ENCODE measurements at regions not wholly inside any gene's neighbourhood (a gene's known extent, or its start where the extent isn't known, plus 50 kb on each side); places are given as distances from the start of the nearest gene placed in this dataset.

DNA sequence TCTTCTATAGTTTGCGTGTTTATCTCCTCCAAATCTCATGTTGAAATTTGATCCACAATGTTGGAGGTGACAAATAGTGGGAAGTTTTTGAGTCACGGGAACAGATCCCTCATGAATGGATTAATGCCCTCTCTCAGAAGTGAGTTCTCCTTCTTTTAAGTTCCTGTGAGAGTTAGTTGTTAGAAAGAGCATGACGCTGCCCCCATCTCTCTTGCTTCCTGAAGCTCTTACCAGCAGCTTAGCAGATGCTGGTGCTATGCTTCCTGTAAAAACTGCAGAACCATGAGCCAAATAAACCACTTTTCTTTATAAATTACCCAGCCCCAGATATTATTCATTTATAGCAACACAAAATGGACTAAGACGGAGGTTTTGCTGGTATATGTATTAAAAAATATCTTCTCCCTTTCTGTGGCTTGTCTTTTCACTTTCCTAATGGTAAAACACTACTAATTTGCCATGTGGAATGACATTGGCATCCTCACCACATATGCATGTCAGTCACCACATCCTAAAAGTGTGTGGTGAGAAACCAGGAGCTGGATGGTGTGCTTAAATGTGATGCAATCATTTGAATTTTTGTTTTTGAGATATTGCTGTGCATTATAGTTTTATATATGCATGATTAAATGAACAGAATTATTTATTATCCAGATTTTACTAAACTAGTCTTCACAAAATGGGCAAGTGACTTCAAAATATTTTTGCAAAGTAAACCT, 449.3 kb downstream of the ADAMTS20 start:
- peaks cover 2% of the 10 kb centered on the region for H3K4me1 Mint-ChIP-seq
- no peaks in the 10 kb centered on the region for H4K20me1 ChIP-seq (ENCODE audit: insufficient read depth, low read length)
- no peak for DNase-seq
- no CpG with 5 or more reads among the region's 4 CpGs for WGBS (ENCODE audit: insufficient coverage)
- H3K4me3 Mint-ChIP-seq: no peak overlapping the region
- no peaks in the 10 kb centered on the region for H3K27me3 ChIP-seq (ENCODE audit: control insufficient read depth in 2 of 2, insufficient read depth in 2 of 2, low read length in 2 of 2)
- H3K27me3 Mint-ChIP-seq (ENCODE audit: low read depth in 3 of 3): peaks cover 0 to 2% (median 0%) of the 10 kb centered on the region in 3 donors
- no peaks in the 10 kb centered on the region for H3K36me3 ChIP-seq (replicated peaks in 1 of 2; ENCODE audit: control insufficient read depth in 1 of 2, insufficient read depth in 2 of 2, low read length in 2 of 2)
- H3K4me3 ChIP-seq (replicated peaks in 1 of 3; ENCODE audit: low read depth in 2 of 3, low read length in 3 of 3): no peak overlapping the region
- H3K4me1 ChIP-seq (ENCODE audit: control insufficient read depth in 1 of 2, insufficient read depth in 2 of 2, low read length in 2 of 2): peaks cover 0 to 4% of the 10 kb centered on the region in 2 donors
- no peaks in the 10 kb centered on the region for H3K36me3 Mint-ChIP-seq
- H3K27ac Mint-ChIP-seq: no peak overlapping the region
- H3K4me2 ChIP-seq (replicated peaks; ENCODE audit: extremely low read depth, low read length, poor library complexity, severe bottlenecking): no peak overlapping the region
- no peaks in the 10 kb centered on the region for H3K9me3 ChIP-seq (replicated peaks in 1 of 2; ENCODE audit: control insufficient read depth in 1 of 2, insufficient read depth in 1 of 2, low read length in 2 of 2)
- no peak overlapping the region for H3K27ac ChIP-seq (ENCODE audit: low read depth in 1 of 2, low read length in 2 of 2)
- H2AFZ ChIP-seq (ENCODE audit: insufficient read depth, low read depth, low read length, poor library complexity, severe bottlenecking): no peak overlapping the region
- H3K9me3 Mint-ChIP-seq: peaks cover 0 to 4% (median 0%) of the 10 kb centered on the region in 7 donors
- H3K9ac ChIP-seq (ENCODE audit: insufficient read depth, low read length, poor library complexity, severe bottlenecking): no peak overlapping the region
- TF ChIP-seq, protein P1, sequence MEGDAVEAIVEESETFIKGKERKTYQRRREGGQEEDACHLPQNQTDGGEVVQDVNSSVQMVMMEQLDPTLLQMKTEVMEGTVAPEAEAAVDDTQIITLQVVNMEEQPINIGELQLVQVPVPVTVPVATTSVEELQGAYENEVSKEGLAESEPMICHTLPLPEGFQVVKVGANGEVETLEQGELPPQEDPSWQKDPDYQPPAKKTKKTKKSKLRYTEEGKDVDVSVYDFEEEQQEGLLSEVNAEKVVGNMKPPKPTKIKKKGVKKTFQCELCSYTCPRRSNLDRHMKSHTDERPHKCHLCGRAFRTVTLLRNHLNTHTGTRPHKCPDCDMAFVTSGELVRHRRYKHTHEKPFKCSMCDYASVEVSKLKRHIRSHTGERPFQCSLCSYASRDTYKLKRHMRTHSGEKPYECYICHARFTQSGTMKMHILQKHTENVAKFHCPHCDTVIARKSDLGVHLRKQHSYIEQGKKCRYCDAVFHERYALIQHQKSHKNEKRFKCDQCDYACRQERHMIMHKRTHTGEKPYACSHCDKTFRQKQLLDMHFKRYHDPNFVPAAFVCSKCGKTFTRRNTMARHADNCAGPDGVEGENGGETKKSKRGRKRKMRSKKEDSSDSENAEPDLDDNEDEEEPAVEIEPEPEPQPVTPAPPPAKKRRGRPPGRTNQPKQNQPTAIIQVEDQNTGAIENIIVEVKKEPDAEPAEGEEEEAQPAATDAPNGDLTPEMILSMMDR (IDR thresholded peaks at IDR 0.05): no peak
- no peaks in the 10 kb centered on the region for H3K79me2 ChIP-seq (ENCODE audit: insufficient read depth, low read length)
- intact Hi-C loops (cut with micrococcal nuclease): no loop called here

- H2AFZ ChIP-seq (ENCODE audit: insufficient read depth, low read depth, low read length, poor library complexity, severe bottlenecking): no peak overlapping the region
- H4K20me1 ChIP-seq (ENCODE audit: insufficient read depth, low read length): no peaks in the 10 kb centered on the region
- intact Hi-C loops (cut with micrococcal nuclease): loop anchor here in 1 of 2 donors (2.0 kb wide), 1 partner anchor 37 kb away; no protein-coding TSS in a partner anchor
- no peak overlapping the region for H3K27ac Mint-ChIP-seq
- H3K27me3 Mint-ChIP-seq (ENCODE audit: low read depth in 3 of 3): peaks cover 0 to 2% (median 0%) of the 10 kb centered on the region in 3 donors
- no peaks in the 10 kb centered on the region for H3K36me3 ChIP-seq (replicated peaks in 1 of 2; ENCODE audit: control insufficient read depth in 1 of 2, insufficient read depth in 2 of 2, low read length in 2 of 2)
- no peak overlapping the region for H3K9ac ChIP-seq (ENCODE audit: insufficient read depth, low read length, poor library complexity, severe bottlenecking)
- no peaks in the 10 kb centered on the region for H3K27me3 ChIP-seq (ENCODE audit: control insufficient read depth in 2 of 2, insufficient read depth in 2 of 2, low read length in 2 of 2)
- DNase-seq: no peak
- TF ChIP-seq, protein P1 (IDR thresholded peaks at IDR 0.05): no peak
- no peak overlapping the region for H3K4me3 ChIP-seq (replicated peaks in 1 of 3; ENCODE audit: low read depth in 2 of 3, low read length in 3 of 3)
- no peaks in the 10 kb centered on the region for H3K9me3 ChIP-seq (replicated peaks in 1 of 2; ENCODE audit: control insufficient read depth in 1 of 2, insufficient read depth in 1 of 2, low read length in 2 of 2)
- no peak overlapping the region for H3K27ac ChIP-seq (ENCODE audit: low read depth in 1 of 2, low read length in 2 of 2)
- peaks cover 0 to 7% (median 3%) of the 10 kb centered on the region in 7 donors for H3K9me3 Mint-ChIP-seq
- no peaks in the 10 kb centered on the region for H3K36me3 Mint-ChIP-seq
- H3K4me3 Mint-ChIP-seq: no peak overlapping the region
- no peaks in the 10 kb centered on the region for H3K4me1 ChIP-seq (ENCODE audit: control insufficient read depth in 1 of 2, insufficient read depth in 2 of 2, low read length in 2 of 2)
- H3K4me1 Mint-ChIP-seq: no peaks in the 10 kb centered on the region
- H3K79me2 ChIP-seq (ENCODE audit: insufficient read depth, low read length): no peaks in the 10 kb centered on the region
- no CpG with 5 or more reads among the region's 1 CpG for WGBS (ENCODE audit: insufficient coverage)
- H3K4me2 ChIP-seq (replicated peaks; ENCODE audit: extremely low read depth, low read length, poor library complexity, severe bottlenecking): no peak overlapping the region
Measured at GRCh38 chr12:43100231-43100630, 451.8 kb downstream of the ADAMTS20 start.
